Fibroblast of lung (primary cell): ENCODE measurements at regions not wholly inside any gene's neighbourhood (a gene's known extent, or its start where the extent isn't known, plus 50 kb on each side); places are given as distances from the start of the nearest gene placed in this dataset.

Source experiments
- DNase-seq, 2 donors: peaks; one replicate each; pipeline versions ENCODE4 v3.0.0 to v3.0.0-alpha.2; 2010; ENCODE audit warnings: low read depth in 2 of 2
- H2AFZ ChIP-seq: 2 replicates; pipeline ENCODE4 v1.5.1; 2012; ENCODE audit warnings: low read length, control low read depth, inconsistent platforms
- H3K27ac ChIP-seq: 2 replicates; pipeline ENCODE4 v1.5.1; 2011; ENCODE audit warnings: low read length, control low read depth; ENCODE audit not compliant: insufficient read depth
- H3K27me3 ChIP-seq: 2 replicates; pipeline ENCODE4 v1.5.1; 2011; ENCODE audit warnings: mild to moderate bottlenecking, low read length; ENCODE audit not compliant: control insufficient read depth, insufficient read depth
- H3K36me3 ChIP-seq: 2 replicates; pipeline ENCODE4 v1.5.1; 2011; ENCODE audit warnings: low read length; ENCODE audit not compliant: control insufficient read depth, insufficient read depth
- H3K4me1 ChIP-seq: 2 replicates; pipeline ENCODE4 v1.5.1; 2011; ENCODE audit warnings: low read length; ENCODE audit not compliant: control insufficient read depth, insufficient read depth; ENCODE audit errors: extremely low read depth
- H3K4me2 ChIP-seq: 2 replicates; pipeline ENCODE4 v1.5.1; 2011; ENCODE audit warnings: low read length, control low read depth; ENCODE audit not compliant: insufficient read depth; ENCODE audit errors: extremely low read depth
- H3K4me3 ChIP-seq, 4 experiments: fragments of 200-600 bp in 1 of 4; sonication (generic) in 1 of 4; replicated peaks in 1 of 4; 2 replicates each; pipeline ENCODE4 v1.5.1; 2011 to 2016; ENCODE audit warnings: low read length in 4 of 4, low read depth in 3 of 4, mild to moderate bottlenecking in 3 of 4, control low read depth in 2 of 4, inconsistent platforms in 1 of 4, mixed read lengths in 1 of 4; ENCODE audit not compliant: insufficient read depth in 1 of 4; ENCODE audit errors: control extremely low read depth in 1 of 4
- H3K79me2 ChIP-seq: 2 replicates; pipeline ENCODE4 v1.5.1; 2012; ENCODE audit warnings: mild to moderate bottlenecking, low read length, inconsistent platforms; ENCODE audit not compliant: control insufficient read depth, insufficient read depth
- H3K9ac ChIP-seq: 2 replicates; pipeline ENCODE4 v1.5.1; 2011; ENCODE audit warnings: mild to moderate bottlenecking, low read length, control low read depth; ENCODE audit not compliant: insufficient read depth
- H3K9me3 ChIP-seq: 2 replicates; pipeline ENCODE4 v1.5.1; 2012; ENCODE audit warnings: low read depth, low read length; ENCODE audit not compliant: control insufficient read depth, insufficient read depth
- H4K20me1 ChIP-seq: 2 replicates; pipeline ENCODE4 v1.5.1; 2011; ENCODE audit warnings: low read length; ENCODE audit not compliant: control insufficient read depth, insufficient read depth; ENCODE audit errors: extremely low read depth
- CTCF ChIP-seq, 2 donors: IDR thresholded peaks in 1 of 2; conservative IDR thresholded peaks in 1 of 2; 1 replicate in 1 of 2; 2 replicates in 1 of 2; pipeline ENCODE4 v1.5.1; 2011 to 2012; ENCODE audit warnings: low read length in 2 of 2, control low read depth in 1 of 2, inconsistent platforms in 1 of 2, low read depth in 1 of 2, mild to moderate bottlenecking in 1 of 2
- EZH2 ChIP-seq: IDR thresholded peaks from 2 replicates; pipeline ENCODE4 v1.5.1; 2012; ENCODE audit warnings: low read length, control low read depth, mild to moderate bottlenecking; ENCODE audit errors: missing control alignments

- H3K4me3 ChIP-seq = no peak overlapping the region
- H3K36me3 ChIP-seq = no peaks in the 10 kb centered on the region
- H3K4me1 ChIP-seq = no peaks in the 10 kb centered on the region
- no peak for TF ChIP-seq CTCF (conservative IDR thresholded peaks at IDR 0.05 in 1 of 2, IDR thresholded peaks at IDR 0.05 in 1 of 2; ENCODE audit: low read depth in 1 of 2, low read length in 2 of 2)
- no peak for TF ChIP-seq EZH2
- no peak overlapping the region for H2AFZ ChIP-seq
- no peak overlapping the region for H3K27ac ChIP-seq
- no peaks in the 10 kb centered on the region for H3K27me3 ChIP-seq
- DNase-seq = no peak
- no peak overlapping the region for H3K9ac ChIP-seq
- H3K9me3 ChIP-seq = no peaks in the 10 kb centered on the region
- H4K20me1 ChIP-seq = no peaks in the 10 kb centered on the region
- H3K4me2 ChIP-seq = no peak overlapping the region
- H3K79me2 ChIP-seq = no peaks in the 10 kb centered on the region
These were observed 52.8 kb upstream of the SV2C start for GRCh38 chr5:76030343-76030742.

GRCh38 chr5:76029739-76030138 lies 53.4 kb upstream of the SV2C start:
- Histone ChIP-seq H3K36me3 (no peaks in the 10 kb centered on the region), H3K4me1 (no peaks in the 10 kb centered on the region), H3K4me2 (no peak overlapping the region), H3K27me3 (no peaks in the 10 kb centered on the region), H3K79me2 (no peaks in the 10 kb centered on the region), H3K27ac (no peak overlapping the region), H3K9me3 (no peaks in the 10 kb centered on the region), H3K4me3 (no peak overlapping the region), H3K9ac (no peak overlapping the region), H2AFZ (no peak overlapping the region), H4K20me1 (no peaks in the 10 kb centered on the region)
- TF ChIP-seq CTCF (conservative IDR thresholded peaks at IDR 0.05 in 1 of 2, IDR thresholded peaks at IDR 0.05 in 1 of 2; ENCODE audit: low read depth in 1 of 2, low read length in 2 of 2) (no peak), EZH2 (no peak)
- no peak for DNase-seq

DNA sequence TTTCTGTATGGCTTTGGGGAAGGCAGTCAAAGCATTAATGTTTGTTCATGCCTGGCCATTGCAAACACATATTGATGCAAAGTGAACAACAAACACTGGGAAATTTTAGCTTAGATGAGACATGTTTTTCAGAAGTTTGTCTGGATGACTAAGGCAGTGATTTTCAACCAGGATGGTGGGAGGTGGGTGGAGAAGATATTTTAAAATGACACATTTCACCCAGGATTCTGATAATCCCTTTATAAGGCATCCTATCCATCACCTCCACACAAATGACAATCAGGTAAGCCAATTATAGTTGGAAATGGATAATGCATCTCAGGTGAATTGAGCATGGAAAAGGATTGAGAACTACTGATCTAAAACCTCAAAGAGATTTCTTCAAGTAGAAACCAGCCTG lies 57.4 kb upstream of the SV2C start:
- Histone ChIP-seq H3K27ac (no peak overlapping the region), H3K27me3 (no peaks in the 10 kb centered on the region), H3K79me2 (no peaks in the 10 kb centered on the region), H3K4me3 (no peak overlapping the region), H3K36me3 (no peaks in the 10 kb centered on the region), H2AFZ (no peak overlapping the region), H3K4me2 (no peak overlapping the region), H3K9me3 (no peaks in the 10 kb centered on the region), H3K4me1 (no peaks in the 10 kb centered on the region), H3K9ac (no peak overlapping the region), H4K20me1 (no peaks in the 10 kb centered on the region)
- TF ChIP-seq CTCF (conservative IDR thresholded peaks at IDR 0.05 in 1 of 2, IDR thresholded peaks at IDR 0.05 in 1 of 2; ENCODE audit: low read depth in 1 of 2, low read length in 2 of 2) (no peak), EZH2 (no peak)
- no peak for DNase-seq
